ENCODE measurements at regions not wholly inside any gene's neighbourhood (a gene's known extent, or its start where the extent isn't known, plus 50 kb on each side); places are given as distances from the start of the nearest gene placed in this dataset.

DNA sequence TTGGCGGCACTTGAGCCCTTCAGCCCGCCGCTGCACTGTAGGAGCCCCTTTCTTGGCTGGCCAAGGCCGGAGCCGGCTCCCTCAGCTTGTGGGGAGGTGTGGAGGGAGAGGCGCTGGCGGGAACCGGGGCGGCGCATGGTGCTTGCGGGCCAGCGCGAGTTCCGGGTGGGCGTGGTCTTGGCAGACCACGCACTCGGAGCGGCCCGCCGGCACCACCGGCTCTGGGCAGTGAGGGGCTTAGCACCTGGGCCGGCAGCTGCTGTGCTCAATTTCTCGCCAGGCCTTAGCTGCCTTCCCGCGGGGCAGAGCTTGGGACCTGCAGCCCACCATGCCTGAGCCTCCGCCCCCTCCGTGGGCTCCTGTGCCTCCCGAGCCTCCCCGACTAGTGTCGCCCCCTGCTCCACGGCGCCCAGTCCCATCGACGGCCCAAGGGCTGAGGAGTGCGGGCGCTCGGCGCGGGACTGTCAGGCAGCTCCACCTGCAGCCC is 673.7 kb upstream of the BRINP3 start:
- DNase-seq: no peak

DNA sequence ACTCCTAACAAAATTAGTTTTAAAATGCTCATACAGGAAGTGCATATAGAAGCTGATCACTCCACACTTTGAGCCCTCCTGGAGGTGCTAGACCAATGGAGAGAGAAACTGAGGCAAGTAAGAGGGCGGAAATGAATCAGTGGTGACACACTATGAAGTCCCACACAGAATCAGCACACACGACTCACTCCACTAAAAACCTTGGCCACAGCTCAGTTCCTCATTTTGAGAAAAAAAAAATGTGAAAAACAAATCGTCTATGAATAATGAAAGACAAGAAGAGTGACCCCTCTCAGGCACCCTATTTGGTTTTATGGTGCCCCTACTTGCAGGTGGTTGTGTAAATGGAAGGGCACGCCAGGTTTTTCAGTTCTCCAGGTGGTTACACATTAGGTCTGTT is 675.1 kb upstream of the BRINP3 start:
- DNase-seq: no peak

DNA sequence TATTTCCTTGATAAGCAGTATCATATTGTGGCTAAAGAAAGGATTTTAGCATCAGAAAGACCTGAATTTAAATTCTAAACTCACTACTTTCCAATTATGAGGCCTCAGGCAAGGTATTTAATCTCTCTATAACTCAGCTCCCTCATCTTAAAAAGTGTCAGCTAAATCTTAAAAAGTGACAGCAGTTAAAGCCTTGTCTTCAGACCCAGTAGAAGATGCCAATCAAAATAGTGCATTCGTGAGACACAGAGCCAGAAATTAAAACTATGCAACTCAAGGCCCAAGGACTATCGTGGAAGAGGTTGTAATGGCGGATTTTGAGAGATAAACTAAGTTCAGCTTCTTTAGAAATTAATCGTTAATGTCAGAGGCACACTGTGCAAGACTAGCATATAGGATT is 677.5 kb upstream of the BRINP3 start:
- DNase-seq: no peak

DNA sequence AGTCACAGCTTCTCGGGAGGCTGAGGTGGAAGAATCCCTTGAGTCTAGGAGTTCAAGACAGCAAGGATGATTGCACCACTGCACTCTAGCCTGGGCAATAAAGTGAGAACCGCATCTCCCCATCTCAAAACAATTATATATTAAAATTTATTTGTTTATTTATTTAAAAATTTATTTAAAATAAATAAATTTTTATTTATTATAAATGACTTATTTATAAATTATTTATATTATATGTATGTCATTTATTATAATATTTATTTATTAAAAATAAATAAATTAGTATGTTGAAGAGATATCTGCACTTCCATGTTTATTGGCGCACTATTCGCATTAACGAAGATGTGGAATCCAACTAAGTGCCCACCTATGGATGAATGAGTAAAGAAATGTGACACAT is 683.2 kb upstream of the BRINP3 start:
- no peak for DNase-seq

DNA sequence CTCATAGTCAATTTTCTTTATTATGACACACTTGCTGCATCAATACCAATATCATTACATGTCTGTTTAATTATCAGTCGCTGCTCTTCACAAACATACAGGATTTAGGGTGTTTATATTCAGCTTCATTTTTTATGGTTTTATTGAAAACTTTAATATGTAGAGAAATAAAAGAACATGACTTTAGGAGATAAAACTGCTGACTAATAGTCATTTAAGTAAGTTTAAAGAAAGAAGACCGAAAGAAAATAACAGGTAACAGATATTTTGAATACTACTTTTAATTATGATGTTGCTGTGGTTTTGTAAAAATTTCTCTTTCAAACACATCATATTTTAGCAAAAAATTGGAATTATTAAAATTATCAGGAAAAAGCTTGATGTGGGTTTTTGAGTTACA is 685.1 kb upstream of the BRINP3 start:
- no peak for DNase-seq

DNA sequence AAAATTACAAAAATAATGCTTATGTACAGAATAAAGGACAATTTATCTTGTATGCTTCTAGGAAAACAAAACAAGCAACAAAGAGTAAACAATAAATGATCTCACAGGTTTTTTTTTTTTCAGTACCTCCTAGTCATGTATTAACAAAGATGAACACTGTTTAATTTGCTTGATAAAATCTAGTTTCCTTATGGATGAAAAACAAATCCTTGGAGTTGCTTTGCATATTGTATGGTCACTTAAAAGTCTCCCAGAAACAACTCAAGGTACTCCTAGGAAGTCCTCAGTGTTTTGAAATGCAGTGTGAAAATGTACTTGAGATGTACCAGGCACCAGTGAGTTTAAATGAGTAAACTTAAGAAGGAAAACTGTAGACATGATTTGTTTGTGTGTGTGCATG is 686.0 kb upstream of the BRINP3 start:
- DNase-seq: no peak

DNA sequence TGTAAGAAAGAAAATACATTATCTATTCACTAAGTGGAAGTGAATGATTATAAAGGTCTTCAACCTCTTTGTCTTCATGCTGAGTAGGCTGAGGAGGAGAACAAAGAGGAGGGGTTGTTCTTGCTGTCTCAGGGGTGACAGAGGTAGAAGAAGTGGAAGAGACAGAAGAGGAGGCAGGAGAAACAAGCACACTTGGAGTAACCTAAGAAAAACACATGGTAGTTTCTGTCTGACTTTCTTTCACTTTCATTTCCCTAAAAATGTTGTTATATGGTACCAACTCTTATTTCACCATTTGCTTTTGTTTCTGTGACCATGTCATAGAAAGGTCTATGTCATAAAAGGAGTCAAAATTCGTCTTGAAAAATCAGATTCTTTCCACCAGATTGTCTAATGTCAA is 696.6 kb upstream of the BRINP3 start:
- no peak for DNase-seq

DNA sequence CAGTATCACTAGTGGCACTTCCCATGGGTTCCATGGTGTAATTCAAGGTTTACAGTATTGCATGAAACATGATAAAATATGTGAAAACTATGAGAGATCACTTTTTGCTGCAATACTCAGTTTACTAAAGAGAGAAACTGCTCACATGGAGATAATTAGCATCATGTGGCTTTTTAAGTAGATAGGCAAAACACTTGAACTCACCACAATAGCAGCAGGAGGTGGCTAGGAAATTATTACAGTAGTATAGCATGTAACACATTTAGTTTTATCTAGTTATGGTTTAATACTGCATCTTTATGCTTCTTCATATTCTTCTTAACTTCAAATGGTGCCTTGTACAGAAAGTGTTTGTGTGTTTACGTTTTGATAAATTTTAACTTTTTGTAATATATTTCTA is 698.5 kb upstream of the BRINP3 start:
- no peak for DNase-seq

DNA sequence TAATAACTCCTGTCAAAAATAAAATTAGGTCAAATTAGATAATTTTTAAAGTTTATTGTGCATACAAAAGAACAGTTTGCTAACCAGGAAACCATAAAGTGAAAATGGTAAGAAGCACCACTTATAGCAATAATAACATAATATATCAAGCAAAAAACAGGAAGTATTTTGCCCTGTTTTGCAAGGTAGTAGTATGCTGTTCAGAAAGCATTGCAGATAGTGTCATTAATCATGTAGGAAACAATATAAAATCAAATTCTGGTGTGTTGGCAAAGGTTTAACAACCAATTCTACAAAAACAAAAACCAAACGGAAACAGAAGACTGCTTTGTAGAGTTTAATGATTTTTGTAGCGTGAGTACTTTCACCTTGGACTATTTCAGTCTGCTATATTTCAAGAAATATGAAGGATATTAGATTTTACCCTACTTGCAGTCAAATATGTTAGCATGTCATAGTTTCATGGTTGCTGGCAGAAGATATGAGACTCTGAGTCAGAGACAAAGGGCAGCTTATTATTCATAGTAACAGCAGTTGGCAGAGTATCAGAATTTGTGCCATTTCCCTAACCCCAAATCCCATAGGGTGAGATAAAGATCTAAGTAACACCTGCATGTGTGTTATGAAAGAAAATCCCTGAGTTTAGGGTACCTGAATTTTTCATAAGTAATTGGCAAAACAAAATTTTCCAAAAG is 729.0 kb upstream of the BRINP3 start:
- DNase-seq: no peak

DNA sequence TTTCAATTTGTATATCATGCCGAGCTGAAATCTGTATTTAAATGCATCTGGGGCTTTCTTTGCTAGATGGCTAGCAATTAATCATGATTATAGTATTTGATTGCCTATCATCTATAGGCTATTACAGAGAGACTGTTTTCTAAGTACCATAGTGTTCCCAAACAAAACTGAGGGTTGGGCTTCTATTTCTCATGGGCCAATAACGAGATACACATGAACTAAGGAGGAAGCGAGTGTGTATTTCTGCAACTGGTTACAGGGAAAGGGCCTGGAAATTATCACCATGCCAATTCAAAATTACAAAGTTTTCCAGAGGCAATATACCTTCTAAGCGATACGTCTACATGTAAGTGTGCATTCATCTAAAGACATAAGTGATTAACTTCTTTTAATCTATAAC is 744.5 kb upstream of the BRINP3 start:
- DNase-seq: no peak

DNA sequence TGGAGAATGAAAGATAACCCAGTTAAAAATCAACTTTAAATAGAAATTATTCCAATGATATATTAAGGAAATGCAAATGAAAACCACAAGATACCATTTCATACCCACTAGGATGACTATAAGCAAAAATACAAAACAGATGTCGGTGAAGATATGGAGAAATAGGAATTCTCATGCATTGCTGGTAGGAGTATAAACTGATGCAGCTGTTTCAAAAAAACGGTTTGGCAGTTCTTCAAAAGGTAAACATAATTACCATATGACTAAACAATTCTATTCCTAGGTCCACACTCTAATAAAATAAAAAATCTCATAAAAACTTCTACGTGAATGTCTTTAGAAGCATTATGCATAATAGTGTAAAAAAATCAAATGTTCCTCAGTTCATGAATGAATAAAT is 763.3 kb upstream of the BRINP3 start:
- no peak for DNase-seq

DNA sequence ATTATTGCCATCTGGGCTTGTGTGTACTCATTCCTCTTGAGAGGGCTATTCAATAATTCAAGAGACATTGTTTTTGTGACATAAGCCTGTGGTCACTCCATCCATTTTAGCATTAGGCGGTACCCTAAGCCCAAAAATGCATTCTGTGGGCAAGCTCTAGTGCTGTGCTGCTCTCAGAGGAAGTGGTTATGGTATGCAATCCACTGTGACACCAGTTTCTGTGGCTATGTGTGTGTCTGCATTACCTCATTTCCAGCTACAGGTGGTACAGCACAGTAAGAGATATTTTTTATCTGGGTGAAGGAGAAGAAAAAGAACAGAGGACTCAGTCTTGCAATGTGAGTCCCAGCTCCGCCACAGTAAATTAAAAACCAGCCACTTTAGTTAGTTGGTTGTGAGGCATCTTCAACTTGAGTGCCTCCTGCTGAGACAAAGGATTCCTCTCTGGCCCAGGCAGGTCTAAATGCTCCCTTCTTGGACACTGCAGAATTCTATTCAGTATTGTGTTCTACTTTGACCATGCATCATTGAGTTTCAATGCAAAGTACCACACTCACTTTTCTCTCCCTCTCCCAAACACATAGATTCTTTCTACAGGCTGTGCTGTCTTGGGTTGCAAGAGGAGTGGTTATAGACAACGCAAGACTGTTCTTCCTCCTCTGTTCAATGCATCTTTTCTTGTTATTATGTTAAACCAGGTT is 777.8 kb upstream of the BRINP3 start:
- no peak for DNase-seq

DNA sequence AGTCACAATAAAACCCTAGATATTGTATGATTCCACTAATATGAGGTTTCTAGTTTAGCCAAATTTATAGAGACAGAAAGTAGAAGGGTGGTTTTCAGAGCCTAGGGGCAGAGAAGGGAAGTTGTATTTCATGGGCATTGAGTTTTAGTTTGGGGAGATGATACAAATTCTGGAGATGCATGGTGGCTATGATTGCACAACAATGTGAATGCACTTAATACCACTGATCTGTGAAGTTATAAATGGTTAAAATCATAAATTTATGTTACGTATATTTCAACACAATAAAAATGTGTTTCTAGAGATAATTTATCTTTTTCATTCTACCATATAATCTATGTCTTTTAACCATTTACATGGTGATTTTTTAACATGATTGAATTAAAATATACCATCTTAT is 779.3 kb upstream of the BRINP3 start:
- no peak for DNase-seq

DNA sequence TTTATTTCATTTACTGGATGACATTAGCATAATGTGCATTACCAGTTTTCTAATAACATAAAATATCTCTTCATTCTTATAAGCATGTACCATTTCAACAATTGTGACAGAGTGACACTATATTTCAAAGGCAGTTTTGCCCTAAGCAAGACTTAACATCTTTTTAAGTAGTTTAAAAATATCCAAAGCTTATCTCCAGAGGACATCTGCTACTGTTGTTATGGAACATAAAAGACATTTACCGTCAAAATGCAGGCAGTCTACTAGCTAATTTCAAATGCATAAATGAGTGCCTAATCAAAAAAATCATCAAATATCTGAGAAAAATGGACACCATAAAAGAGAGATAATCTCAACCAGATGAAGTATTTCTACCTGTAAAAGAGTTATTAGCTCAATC is 782.4 kb upstream of the BRINP3 start:
- DNase-seq: no peak

DNA sequence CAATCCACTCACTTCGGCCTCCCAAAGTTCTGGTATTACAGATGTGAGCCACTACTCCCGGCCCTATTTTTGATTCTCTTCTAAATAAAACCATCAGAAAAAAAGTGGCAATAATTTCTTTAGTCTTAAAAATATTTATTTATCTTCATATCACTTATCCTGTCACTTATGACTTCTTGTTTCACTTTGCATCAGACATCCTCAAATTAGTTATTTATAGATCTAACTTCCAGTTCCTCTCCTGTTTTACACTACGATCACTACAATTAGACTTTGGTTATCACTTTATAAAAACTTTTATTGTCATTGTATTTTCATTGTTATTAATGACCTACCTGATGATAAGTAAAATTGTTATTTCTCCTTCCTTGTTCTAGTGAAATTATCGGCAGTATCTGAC is 783.4 kb upstream of the BRINP3 start:
- no peak for DNase-seq

DNA sequence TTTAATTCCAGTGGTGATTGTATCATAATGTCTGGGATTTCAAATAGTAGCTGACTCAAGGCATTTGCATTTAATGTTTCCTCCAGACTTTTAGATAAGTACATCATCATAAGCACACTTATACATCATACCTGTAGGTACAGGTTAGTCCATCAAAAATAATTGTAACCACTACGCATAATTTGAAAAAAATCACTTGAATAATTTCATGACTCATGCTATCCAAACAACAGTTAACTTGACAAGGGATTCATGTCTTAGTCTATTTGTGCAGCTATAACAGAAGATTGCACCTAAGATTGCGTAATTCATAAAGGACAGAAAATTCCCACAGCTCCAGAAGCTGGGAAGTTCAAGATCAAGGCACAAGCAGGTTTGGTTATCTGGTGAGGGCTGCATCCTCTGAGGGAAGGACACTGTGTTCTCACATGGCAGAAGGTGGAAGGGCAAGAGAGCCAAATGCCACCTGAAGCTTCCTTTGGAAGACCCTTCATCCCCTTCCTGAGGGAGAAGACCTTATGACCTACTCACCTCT is 801.7 kb upstream of the BRINP3 start:
- DNase-seq: no peak

DNA sequence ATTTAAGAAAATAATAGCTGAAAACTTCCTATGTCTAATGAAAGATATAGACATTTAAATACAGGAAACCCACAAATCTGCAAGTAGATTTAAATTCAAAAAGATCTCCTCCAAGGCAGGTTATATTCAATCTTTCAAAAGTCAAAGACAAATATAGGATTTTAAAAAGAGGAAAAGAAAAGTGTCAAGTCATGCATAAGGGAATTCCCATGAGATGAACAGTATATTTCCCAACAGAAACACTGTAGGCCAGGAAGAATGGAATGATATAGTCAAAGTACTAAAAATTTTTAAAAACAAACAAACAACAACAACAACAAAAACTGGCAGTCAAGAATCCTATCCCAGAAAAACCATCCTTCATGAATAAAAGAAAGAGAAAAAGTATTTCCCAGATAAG is 806.5 kb upstream of the BRINP3 start:
- DNase-seq: no peak

DNA sequence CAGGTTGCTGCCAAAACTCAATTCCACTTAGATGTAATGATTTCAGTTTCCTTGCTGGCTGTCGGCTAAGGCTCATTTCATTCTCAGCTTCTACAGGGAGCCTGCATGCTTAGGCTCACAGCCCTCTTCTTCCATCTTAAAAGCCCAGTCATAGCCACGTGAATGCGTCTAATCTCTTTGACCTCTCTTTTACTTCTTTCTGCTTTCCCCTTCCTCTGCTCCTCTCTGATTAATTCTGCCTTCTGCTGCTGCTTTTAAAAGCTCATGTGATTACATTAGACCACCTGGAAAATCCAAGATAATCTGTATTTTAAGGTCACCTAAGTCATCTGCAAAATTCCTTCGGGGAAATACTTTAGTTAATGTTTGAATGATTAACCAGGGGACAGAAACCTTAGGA is 812.8 kb upstream of the BRINP3 start:
- no peak for DNase-seq

DNA sequence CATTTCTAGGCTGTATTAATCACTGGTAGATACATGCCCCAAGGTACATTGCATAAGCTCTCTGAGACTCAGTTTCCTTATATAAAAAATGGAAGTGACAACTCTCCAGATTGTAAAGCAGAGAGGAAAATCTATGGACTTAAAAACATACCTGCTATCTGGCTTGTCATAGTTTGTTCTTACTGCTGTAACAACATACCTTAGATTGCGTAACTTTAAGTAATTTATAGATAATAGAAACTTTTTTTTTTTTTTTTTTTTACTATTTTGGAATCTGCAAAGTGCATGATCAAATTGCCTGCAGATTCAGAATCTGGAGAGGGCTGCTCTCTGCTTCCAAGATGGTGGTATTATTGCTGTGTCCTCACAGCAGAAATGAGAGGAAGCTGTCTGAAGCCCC is 827.7 kb upstream of the BRINP3 start:
- DNase-seq: no peak

DNA sequence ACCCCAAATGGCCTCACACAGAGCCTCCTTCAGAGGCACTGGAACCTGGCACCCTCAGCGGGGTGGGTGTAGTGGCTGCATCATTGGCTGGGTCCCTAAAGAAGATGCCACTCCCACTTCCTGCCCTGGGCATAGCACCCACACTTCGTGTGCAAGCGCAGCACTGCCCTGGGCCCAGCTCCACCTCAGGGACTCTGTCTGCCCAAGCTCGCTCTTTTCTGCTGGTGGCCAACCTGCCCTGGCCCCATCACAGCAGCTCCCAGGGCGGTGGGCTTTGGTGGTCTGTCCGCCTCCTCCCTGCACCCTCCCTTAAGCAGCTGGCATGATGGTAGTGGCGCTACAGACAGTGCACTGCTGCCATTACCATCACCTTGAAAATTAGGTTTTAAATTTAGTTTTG is 829.3 kb upstream of the BRINP3 start:
- no peak for DNase-seq

DNA sequence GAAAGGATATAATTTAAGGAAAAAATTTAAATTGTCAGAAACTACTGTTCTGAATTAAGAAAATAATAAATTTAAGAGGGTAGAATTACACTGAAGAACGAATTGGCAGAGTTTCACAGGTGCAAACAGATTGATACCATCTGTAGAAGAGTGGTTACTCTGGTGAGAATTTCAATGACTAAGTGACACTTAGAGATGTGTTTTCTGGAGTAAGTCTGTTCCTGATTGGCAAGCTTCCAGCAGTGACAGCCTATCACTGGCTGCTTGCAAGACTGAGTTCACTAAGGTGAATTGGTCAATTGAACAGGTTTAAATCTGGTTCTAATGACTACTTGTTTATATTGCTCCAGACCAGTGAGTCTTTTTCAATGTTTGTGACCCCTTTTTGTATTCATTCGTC is 838.2 kb upstream of the RGS18 start:
- DNase-seq: no peak

DNA sequence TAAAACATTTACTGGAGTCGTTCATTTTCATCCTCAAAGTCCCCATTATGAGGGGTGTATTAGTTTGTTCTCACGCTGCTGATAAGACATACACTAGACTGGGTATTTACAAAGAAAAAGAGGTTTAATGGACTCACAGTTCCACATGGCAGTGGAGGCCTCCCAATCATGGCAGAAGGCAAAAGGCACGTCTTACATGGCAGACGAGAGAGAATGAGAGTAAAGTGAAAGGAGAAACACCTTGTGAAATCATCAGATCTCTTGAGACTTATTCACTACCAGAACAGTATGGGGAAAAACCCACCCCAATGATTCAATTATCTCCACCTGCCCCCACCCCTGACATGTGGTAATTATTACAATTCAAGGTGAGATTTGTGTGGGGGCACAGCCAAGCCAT is 830.4 kb upstream of the RGS18 start:
- no peak for DNase-seq

DNA sequence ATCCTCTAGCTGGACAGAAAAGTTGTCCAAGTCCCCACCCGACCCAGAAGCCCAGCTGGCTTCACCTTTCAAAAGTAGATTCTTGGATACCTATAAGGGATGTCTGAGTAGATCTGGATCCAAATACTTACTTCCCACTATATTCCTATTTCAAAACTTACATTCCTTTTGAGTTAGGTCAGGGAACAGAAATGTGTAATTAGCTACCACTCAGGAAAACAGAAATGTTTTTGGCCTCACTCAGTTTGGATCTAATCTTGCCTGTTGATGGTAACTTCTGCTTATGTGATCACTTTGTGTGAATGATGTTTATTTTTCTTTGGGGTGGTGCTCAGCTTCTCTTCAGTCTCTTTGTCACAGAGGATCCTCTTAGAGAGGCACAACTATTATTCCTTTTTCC is 814.4 kb upstream of the RGS18 start:
- DNase-seq: no peak

Measured in nucleus accumbens (tissue), 56 donors.